Panc1 (cell line): ENCODE measurements at regions not wholly inside any gene's neighbourhood (a gene's known extent, or its start where the extent isn't known, plus 50 kb on each side); places are given as distances from the start of the nearest gene placed in this dataset.

ENCODE experiments used
- CTCF ChIP-seq: fragments of 450-650 bp; IDR thresholded peaks from 2 replicates; pipeline ENCODE4 v1.5.1; 2017; ENCODE audit warnings: mild to moderate bottlenecking
- REST ChIP-seq, 2 experiments: IDR thresholded peaks; 2 replicates each; pipeline ENCODE4 v1.6.1; 2011 to 2012; ENCODE audit warnings: low read depth in 2 of 2, control low read depth in 1 of 2, low read length in 1 of 2, mild to moderate bottlenecking in 1 of 2, moderate library complexity in 1 of 2; ENCODE audit not compliant: insufficient read depth in 1 of 2

DNA sequence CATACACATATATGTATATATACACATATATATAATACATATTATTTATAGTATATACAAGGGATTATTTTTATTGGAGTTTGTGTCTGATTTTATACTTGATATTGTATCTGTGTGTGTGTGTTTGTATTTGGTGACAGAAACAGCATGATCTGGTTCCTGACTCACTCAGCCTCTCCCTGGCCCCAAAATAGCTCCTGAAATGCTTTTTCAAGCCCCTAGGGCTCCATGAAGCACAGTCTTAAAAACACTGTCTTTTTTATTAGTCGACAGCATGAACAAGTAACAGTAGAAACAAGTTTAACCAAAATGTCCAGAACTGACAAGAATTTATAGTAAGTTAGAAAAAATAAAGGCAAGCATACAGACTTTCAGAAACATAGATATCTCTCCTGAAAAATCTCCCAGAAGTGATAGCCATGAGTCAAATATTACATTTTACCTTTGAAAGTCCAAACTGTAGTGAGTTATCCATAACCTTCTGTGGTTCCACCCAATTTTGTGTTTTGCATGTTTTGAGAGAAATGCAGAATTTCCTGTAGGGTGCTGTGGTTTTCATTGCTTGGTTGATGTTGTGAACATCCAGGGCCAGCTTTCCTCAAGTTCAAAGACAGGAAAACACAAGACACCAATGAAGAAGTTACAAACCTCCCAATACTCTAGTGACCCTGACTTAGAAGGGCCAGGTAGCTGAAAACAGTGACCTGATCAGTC is 98.5 kb upstream of the CCDC80 start:
- TF ChIP-seq REST (IDR thresholded peaks at IDR 0.05; ENCODE audit: insufficient read depth in 1 of 2, low read depth in 2 of 2, low read length in 1 of 2) (no peak), CTCF (no peak)
